Skin of body (tissue), 1 donor: ENCODE measurements at regions not wholly inside any gene's neighbourhood (a gene's known extent, or its start where the extent isn't known, plus 50 kb on each side); places are given as distances from the start of the nearest gene placed in this dataset.
"Not testable (repeated sequence)": the region's sequence is repeated elsewhere in the genome, so short reads cannot be mapped to it uniquely, and the experiment has no call there.

Experiments used
- DNase-seq: peaks from one replicate; lab custom pipeline; 2025; lab: John Stamatoyannopoulos, UW

GRCh38 chrX:44785652-44786051 lies 58.2 kb upstream of the DUSP21 start:
- DNase-seq, result no peak

GRCh38 chrX:44784241-44784640 lies 59.6 kb upstream of the DUSP21 start:
- DNase-seq, result no peak

GRCh38 chrX:44778254-44778653 lies 65.6 kb upstream of the DUSP21 start:
- DNase-seq, result no peak

GRCh38 chrX:44775726-44776125 lies 68.1 kb upstream of the DUSP21 start:
- DNase-seq, result no peak

GRCh38 chrX:44774066-44774465 lies 69.8 kb upstream of the DUSP21 start:
- not testable (repeated sequence) for DNase-seq

GRCh38 chrX:44770121-44770520 lies 73.7 kb upstream of the DUSP21 start:
- no peak for DNase-seq

GRCh38 chrX:44767308-44767707 lies 76.5 kb upstream of the DUSP21 start:
- DNase-seq, result no peak

- no peak for DNase-seq
Measured at GRCh38 chrX:44765556-44765955, 78.3 kb upstream of the DUSP21 start.

- no peak for DNase-seq
Measured at GRCh38 chrX:44747969-44748368, 95.9 kb upstream of the DUSP21 start.

GRCh38 chrX:44747317-44747716 lies 96.5 kb upstream of the DUSP21 start:
- DNase-seq, result no peak

GRCh38 chrX:44744799-44745198 lies 99.0 kb upstream of the DUSP21 start:
- no peak for DNase-seq

GRCh38 chrX:44742480-44743155 lies 101.2 kb upstream of the DUSP21 start:
- no peak for DNase-seq

GRCh38 chrX:44741859-44742258 lies 102.0 kb upstream of the DUSP21 start:
- DNase-seq, result not testable (repeated sequence)

GRCh38 chrX:44741458-44741857 lies 102.4 kb upstream of the DUSP21 start:
- DNase-seq, result not testable (repeated sequence)

- no peak for DNase-seq
Measured at GRCh38 chrX:44735498-44735897, 108.3 kb upstream of the DUSP21 start.

- no peak for DNase-seq
Measured at GRCh38 chrX:44733931-44734330, 109.9 kb upstream of the DUSP21 start.

- no peak for DNase-seq
Measured at GRCh38 chrX:44731160-44731559, 112.7 kb upstream of the DUSP21 start.

- no peak for DNase-seq
Measured at GRCh38 chrX:44723426-44723825, 120.4 kb upstream of the DUSP21 start.

GRCh38 chrX:44708470-44708869 lies 135.4 kb upstream of the DUSP21 start:
- no peak for DNase-seq

- no peak for DNase-seq
Measured at GRCh38 chrX:44705817-44706551, 137.8 kb upstream of the DUSP21 start.

GRCh38 chrX:44698357-44698756 lies 145.5 kb upstream of the DUSP21 start:
- no peak for DNase-seq

GRCh38 chrX:44693255-44693654 lies 150.6 kb upstream of the DUSP21 start:
- no peak for DNase-seq

- DNase-seq, result no peak
Measured at GRCh38 chrX:44690129-44690528, 147.5 kb upstream of the FUNDC1 start.
